HG03520 (cell line): ENCODE measurements at regions not wholly inside any gene's neighbourhood (a gene's known extent, or its start where the extent isn't known, plus 50 kb on each side); places are given as distances from the start of the nearest gene placed in this dataset.

Experiments used
- ATAC-seq: cut with Tn5 transposase; IDR thresholded peaks from one replicate; pipeline ENCODE4 v1.9.1; 2021; ENCODE audit warnings: mild to moderate bottlenecking, moderate library complexity; ENCODE audit not compliant: unreplicated experiment

- ATAC-seq = no peak
Measured at GRCh38 chr11:8340296-8340695, 76.6 kb upstream of the LMO1 start.

- no peak for ATAC-seq
Measured at GRCh38 chr11:8339592-8340022, 75.9 kb upstream of the LMO1 start.

- no peak for ATAC-seq
Measured at GRCh38 chr11:8338138-8338537, 74.5 kb upstream of the LMO1 start.

GRCh38 chr11:8337130-8337795, 73.6 kb upstream of the LMO1 start:
- ATAC-seq = no peak

- ATAC-seq = no peak
Measured at GRCh38 chr11:8336356-8337129, 72.9 kb upstream of the LMO1 start.

GRCh38 chr11:8335683-8336082, 72.0 kb upstream of the LMO1 start:
- no peak for ATAC-seq

- ATAC-seq = no peak
Measured at GRCh38 chr11:8335186-8335585, 71.5 kb upstream of the LMO1 start.

- no peak for ATAC-seq
Measured at GRCh38 chr11:8333811-8334401, 70.2 kb upstream of the LMO1 start.

GRCh38 chr11:8333376-8333775, 69.7 kb upstream of the LMO1 start:
- ATAC-seq = no peak

GRCh38 chr11:8332891-8333290, 69.2 kb upstream of the LMO1 start:
- ATAC-seq = no peak

GRCh38 chr11:8332196-8332595, 68.5 kb upstream of the LMO1 start:
- ATAC-seq = no peak

GRCh38 chr11:8331767-8332166, 68.1 kb upstream of the LMO1 start:
- ATAC-seq = no peak

- ATAC-seq = no peak
Measured at GRCh38 chr11:8330896-8331295, 67.2 kb upstream of the LMO1 start.

GRCh38 chr11:8330404-8330803, 66.7 kb upstream of the LMO1 start:
- no peak for ATAC-seq

GRCh38 chr11:8329847-8330361, 66.2 kb upstream of the LMO1 start:
- no peak for ATAC-seq

GRCh38 chr11:8329336-8329735, 65.7 kb upstream of the LMO1 start:
- no peak for ATAC-seq

GRCh38 chr11:8328848-8329330, 65.2 kb upstream of the LMO1 start:
- peak; percentile 62 for ATAC-seq

GRCh38 chr11:8328231-8328794, 64.6 kb upstream of the LMO1 start:
- ATAC-seq = no peak

- peak; percentile 74 for ATAC-seq
Measured at GRCh38 chr11:8327761-8328192, 64.1 kb upstream of the LMO1 start.

GRCh38 chr11:8326337-8326736, 62.7 kb upstream of the LMO1 start:
- ATAC-seq = no peak

- ATAC-seq = no peak
Measured at GRCh38 chr11:8325591-8326304, 62.1 kb upstream of the LMO1 start.
